ENCODE measurements at regions not wholly inside any gene's neighbourhood (a gene's known extent, or its start where the extent isn't known, plus 50 kb on each side); places are given as distances from the start of the nearest gene placed in this dataset.

DNA sequence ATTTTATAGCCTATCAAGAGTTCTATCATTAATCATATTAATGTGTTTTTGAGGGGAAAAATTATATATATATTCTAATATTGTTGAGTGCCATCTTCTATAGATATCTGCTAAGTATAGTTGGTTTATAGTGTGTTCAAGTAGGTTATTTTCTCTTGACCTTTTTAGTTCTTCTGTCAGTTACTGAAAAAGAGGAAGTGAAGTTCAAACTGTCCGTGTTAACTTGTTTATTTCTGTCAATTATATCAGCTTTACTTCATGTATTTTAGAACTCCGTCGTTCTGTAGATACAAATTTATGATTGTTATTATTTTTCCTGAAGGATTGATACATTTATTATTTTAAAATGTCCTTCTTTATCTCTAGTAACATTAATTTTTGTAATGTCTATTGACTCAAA, 1209.1 kb downstream of the CDH12 start:
- H3K36me3 Mint-ChIP-seq (ENCODE audit: low read depth, unreplicated experiment): no peaks in the 10 kb centered on the region
- H3K4me1 Mint-ChIP-seq (ENCODE audit: unreplicated experiment): no peaks in the 10 kb centered on the region
- no peak overlapping the region for H3K27ac Mint-ChIP-seq (ENCODE audit: unreplicated experiment)
- no peaks in the 10 kb centered on the region for H3K9me3 Mint-ChIP-seq (ENCODE audit: unreplicated experiment)
- TF ChIP-seq, protein P1, sequence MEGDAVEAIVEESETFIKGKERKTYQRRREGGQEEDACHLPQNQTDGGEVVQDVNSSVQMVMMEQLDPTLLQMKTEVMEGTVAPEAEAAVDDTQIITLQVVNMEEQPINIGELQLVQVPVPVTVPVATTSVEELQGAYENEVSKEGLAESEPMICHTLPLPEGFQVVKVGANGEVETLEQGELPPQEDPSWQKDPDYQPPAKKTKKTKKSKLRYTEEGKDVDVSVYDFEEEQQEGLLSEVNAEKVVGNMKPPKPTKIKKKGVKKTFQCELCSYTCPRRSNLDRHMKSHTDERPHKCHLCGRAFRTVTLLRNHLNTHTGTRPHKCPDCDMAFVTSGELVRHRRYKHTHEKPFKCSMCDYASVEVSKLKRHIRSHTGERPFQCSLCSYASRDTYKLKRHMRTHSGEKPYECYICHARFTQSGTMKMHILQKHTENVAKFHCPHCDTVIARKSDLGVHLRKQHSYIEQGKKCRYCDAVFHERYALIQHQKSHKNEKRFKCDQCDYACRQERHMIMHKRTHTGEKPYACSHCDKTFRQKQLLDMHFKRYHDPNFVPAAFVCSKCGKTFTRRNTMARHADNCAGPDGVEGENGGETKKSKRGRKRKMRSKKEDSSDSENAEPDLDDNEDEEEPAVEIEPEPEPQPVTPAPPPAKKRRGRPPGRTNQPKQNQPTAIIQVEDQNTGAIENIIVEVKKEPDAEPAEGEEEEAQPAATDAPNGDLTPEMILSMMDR (IDR thresholded peaks at IDR 0.05; ENCODE audit: unreplicated experiment): no peak
- H3K4me3 Mint-ChIP-seq (ENCODE audit: unreplicated experiment): no peak overlapping the region
- DNase-seq (ENCODE audit: low spot score): no peak
- no peaks in the 10 kb centered on the region for H3K27me3 Mint-ChIP-seq (ENCODE audit: unreplicated experiment)

DNA sequence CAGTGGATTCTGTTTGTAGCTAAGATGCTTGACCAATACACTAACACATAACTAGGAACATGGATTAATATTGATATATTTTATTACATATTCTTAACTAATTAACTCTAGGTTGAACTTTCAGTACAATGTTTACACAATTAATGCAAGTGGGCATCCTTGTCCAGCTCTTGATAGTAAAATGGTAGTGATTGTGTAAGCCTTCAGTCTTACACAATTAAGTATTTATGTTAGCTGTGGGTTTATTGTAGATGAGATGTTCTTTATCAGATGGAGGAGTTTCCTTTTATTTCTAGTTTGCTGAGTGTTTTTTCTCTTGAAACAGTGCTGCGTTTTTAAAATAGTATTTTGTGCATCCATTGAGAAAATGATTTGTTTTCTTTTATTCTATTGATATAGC, 1210.8 kb downstream of the CDH12 start:
- H3K4me1 Mint-ChIP-seq (ENCODE audit: unreplicated experiment): no peaks in the 10 kb centered on the region
- H3K4me3 Mint-ChIP-seq (ENCODE audit: unreplicated experiment): no peak overlapping the region
- no peak for DNase-seq (ENCODE audit: low spot score)
- TF ChIP-seq, protein P1 (IDR thresholded peaks at IDR 0.05; ENCODE audit: unreplicated experiment): no peak
- no peaks in the 10 kb centered on the region for H3K9me3 Mint-ChIP-seq (ENCODE audit: unreplicated experiment)
- H3K27me3 Mint-ChIP-seq (ENCODE audit: unreplicated experiment): no peaks in the 10 kb centered on the region
- H3K27ac Mint-ChIP-seq (ENCODE audit: unreplicated experiment): no peak overlapping the region
- no peaks in the 10 kb centered on the region for H3K36me3 Mint-ChIP-seq (ENCODE audit: low read depth, unreplicated experiment)

DNA sequence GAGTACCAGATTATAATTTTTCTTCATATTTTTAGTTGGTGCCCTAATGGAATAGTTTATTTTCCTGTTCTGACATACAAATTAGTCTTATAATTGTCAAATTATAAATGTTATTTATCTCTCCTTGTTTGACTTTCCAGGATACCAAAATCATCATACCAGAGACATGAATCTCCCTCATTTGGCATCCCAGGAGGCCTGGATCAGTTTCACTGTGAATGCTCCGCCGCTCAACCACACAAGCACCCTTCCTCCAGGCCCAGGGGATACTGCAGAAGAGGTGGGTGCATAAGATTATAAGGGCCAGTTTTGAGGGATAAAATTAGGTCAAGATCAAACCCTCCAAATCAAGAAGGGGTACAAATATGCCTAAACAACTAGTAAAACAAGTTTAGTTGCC, 1229.3 kb downstream of the CDH12 start:
- Mint-ChIP-seq H3K4me3 (ENCODE audit: unreplicated experiment) (no peak overlapping the region), H3K36me3 (ENCODE audit: low read depth, unreplicated experiment) (no peaks in the 10 kb centered on the region), H3K9me3 (ENCODE audit: unreplicated experiment) (no peaks in the 10 kb centered on the region), H3K27me3 (ENCODE audit: unreplicated experiment) (peaks cover 3% of the 10 kb centered on the region), H3K27ac (ENCODE audit: unreplicated experiment) (no peak overlapping the region), H3K4me1 (ENCODE audit: unreplicated experiment) (peaks cover 4% of the 10 kb centered on the region)
- TF ChIP-seq, protein P1 (IDR thresholded peaks at IDR 0.05; ENCODE audit: unreplicated experiment): no peak
- no peak for DNase-seq (ENCODE audit: low spot score)

DNA sequence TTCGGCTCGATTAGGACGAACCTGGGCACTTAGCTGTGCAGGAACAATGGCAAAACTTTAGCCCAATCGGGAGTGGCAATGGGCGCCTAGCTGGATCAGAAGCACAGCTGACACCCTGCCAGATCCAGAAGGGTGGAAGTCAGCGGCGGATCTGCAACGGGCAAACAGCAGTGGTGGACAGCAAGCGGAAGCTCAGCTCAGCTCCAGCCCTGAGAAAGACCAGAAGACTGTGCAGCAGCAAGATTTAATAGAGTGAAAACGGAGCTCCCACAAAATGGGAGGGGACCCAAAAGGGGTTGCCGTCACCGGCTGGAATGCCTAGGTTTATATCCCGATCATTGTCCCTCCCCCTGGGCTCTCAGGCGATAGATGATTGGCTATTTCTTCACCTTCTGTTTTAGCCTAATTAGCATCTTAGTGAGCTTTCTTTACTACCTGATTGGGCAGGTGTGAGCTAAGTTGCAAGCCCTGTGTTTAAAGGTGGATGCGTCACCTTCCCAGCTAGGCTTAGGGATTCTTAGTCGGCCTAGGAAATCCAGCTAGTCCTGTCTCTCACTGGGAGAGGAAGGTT, 1237.9 kb downstream of the CDH12 start:
- Mint-ChIP-seq H3K4me3 (ENCODE audit: unreplicated experiment) (no peak overlapping the region), H3K4me1 (ENCODE audit: unreplicated experiment) (peaks cover 16% of the 10 kb centered on the region), H3K9me3 (ENCODE audit: unreplicated experiment) (no peaks in the 10 kb centered on the region), H3K27ac (ENCODE audit: unreplicated experiment) (no peak overlapping the region), H3K36me3 (ENCODE audit: low read depth, unreplicated experiment) (no peaks in the 10 kb centered on the region), H3K27me3 (ENCODE audit: unreplicated experiment) (no peaks in the 10 kb centered on the region)
- DNase-seq (ENCODE audit: low spot score): no peak
- TF ChIP-seq, protein P1 (IDR thresholded peaks at IDR 0.05; ENCODE audit: unreplicated experiment): no peak

DNA sequence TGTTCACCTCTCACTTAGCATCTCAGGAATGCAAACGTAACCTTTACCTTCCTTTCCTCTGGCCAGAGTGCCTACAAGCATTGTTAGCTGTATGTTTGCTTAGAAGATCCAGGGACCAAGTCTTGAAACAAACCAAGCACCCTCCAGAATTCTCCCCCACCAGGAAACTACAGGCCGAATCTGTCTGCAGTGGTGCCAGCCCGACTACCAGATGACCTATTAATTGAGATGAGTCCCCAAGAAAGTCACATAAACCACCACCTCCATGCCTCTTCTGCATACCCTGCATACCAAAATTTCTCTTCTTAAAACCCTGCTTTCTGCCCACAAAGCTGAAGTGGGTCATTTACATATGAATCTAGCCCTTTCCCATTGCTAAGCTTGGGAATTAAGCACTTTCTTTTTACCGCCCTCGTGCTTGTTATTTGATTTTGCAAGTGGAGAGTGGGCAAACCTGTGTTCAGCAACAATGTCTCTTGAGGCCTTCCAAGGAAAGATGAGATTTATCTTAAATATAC, 1239.1 kb downstream of the CDH12 start:
- no peaks in the 10 kb centered on the region for H3K9me3 Mint-ChIP-seq (ENCODE audit: unreplicated experiment)
- H3K27ac Mint-ChIP-seq (ENCODE audit: unreplicated experiment): no peak overlapping the region
- no peak overlapping the region for H3K4me3 Mint-ChIP-seq (ENCODE audit: unreplicated experiment)
- TF ChIP-seq, protein P1 (IDR thresholded peaks at IDR 0.05; ENCODE audit: unreplicated experiment): no peak
- peaks cover 14% of the 10 kb centered on the region for H3K4me1 Mint-ChIP-seq (ENCODE audit: unreplicated experiment)
- no peaks in the 10 kb centered on the region for H3K36me3 Mint-ChIP-seq (ENCODE audit: low read depth, unreplicated experiment)
- no peaks in the 10 kb centered on the region for H3K27me3 Mint-ChIP-seq (ENCODE audit: unreplicated experiment)
- DNase-seq (ENCODE audit: low spot score): no peak
